Activated naive CD8-positive, alpha-beta T cell treated with anti-CD3 and anti-CD28 coated beads, Interleukin-2, amount 50 U/mL, for 16 hours (primary cell): ENCODE measurements at regions not wholly inside any gene's neighbourhood (a gene's known extent, or its start where the extent isn't known, plus 50 kb on each side); places are given as distances from the start of the nearest gene placed in this dataset.

Source experiments
- DNase-seq: peaks from one replicate; pipeline ENCODE4 v3.0.0-alpha.2; 2020; ENCODE audit warnings: low read depth, low spot score

- DNase-seq: no peak
Measured at GRCh38 chr5:74127381-74128320, 501.7 kb downstream of the ARHGEF28 start.

GRCh38 chr5:74126294-74126693 lies 500.3 kb downstream of the ARHGEF28 start:
- no peak for DNase-seq

- DNase-seq: no peak
Measured at GRCh38 chr5:74124826-74125225, 498.8 kb downstream of the ARHGEF28 start.

GRCh38 chr5:74123929-74124328 lies 497.9 kb downstream of the ARHGEF28 start:
- DNase-seq: no peak

- DNase-seq: no peak
Measured at GRCh38 chr5:74122979-74123590, 497.1 kb downstream of the ARHGEF28 start.

GRCh38 chr5:74122175-74122574 lies 496.2 kb downstream of the ARHGEF28 start:
- DNase-seq: no peak

- DNase-seq: no peak
Measured at GRCh38 chr5:74120585-74120984, 494.6 kb downstream of the ARHGEF28 start.

- DNase-seq: no peak
Measured at GRCh38 chr5:74118071-74118470, 492.1 kb downstream of the ARHGEF28 start.

- DNase-seq: no peak
Measured at GRCh38 chr5:74116984-74117383, 491.0 kb downstream of the ARHGEF28 start.

GRCh38 chr5:74116266-74116665 lies 490.3 kb downstream of the ARHGEF28 start:
- DNase-seq: no peak

- DNase-seq: no peak
Measured at GRCh38 chr5:74113927-74114326, 487.9 kb downstream of the ARHGEF28 start.

- DNase-seq: no peak
Measured at GRCh38 chr5:74113196-74113540, 487.2 kb downstream of the ARHGEF28 start.

- no peak for DNase-seq
Measured at GRCh38 chr5:74112372-74113195, 486.6 kb downstream of the ARHGEF28 start.

- DNase-seq: no peak
Measured at GRCh38 chr5:74111764-74112163, 485.8 kb downstream of the ARHGEF28 start.

- no peak for DNase-seq
Measured at GRCh38 chr5:74109344-74109743, 483.3 kb downstream of the ARHGEF28 start.

- no peak for DNase-seq
Measured at GRCh38 chr5:74107899-74108298, 481.9 kb downstream of the ARHGEF28 start.

GRCh38 chr5:74105126-74105780 lies 479.3 kb downstream of the ARHGEF28 start:
- no peak for DNase-seq

- no peak for DNase-seq
Measured at GRCh38 chr5:74103131-74104023, 477.4 kb downstream of the ARHGEF28 start.

GRCh38 chr5:74100268-74100665 lies 474.3 kb downstream of the ARHGEF28 start:
- DNase-seq: no peak

- no peak for DNase-seq
Measured at GRCh38 chr5:74099538-74100267, 473.7 kb downstream of the ARHGEF28 start.
